Colonic mucosa (tissue), 4 donors: ENCODE measurements at regions not wholly inside any gene's neighbourhood (a gene's known extent, or its start where the extent isn't known, plus 50 kb on each side); places are given as distances from the start of the nearest gene placed in this dataset.

ENCODE experiments used
- DNase-seq: peaks from one replicate; pipeline ENCODE4 v3.0.0-alpha.2; 2020
- H3K27ac ChIP-seq: fragments of 200-600 bp; one replicate; pipeline ENCODE4 v1.8.0; 2021
- H3K27me3 ChIP-seq: fragments of 200-600 bp; one replicate; pipeline ENCODE4 v1.8.0; 2021
- H3K36me3 ChIP-seq: fragments of 200-600 bp; one replicate; pipeline ENCODE4 v1.8.0; 2021
- H3K4me1 ChIP-seq: fragments of 200-600 bp; one replicate; pipeline ENCODE4 v1.8.0; 2021; ENCODE audit warnings: mild to moderate bottlenecking
- H3K4me3 ChIP-seq: fragments of 200-600 bp; one replicate; pipeline ENCODE4 v1.8.0; 2021
- H3K9ac ChIP-seq, 2 donors: one replicate each; pipeline ENCODE4 v1.7.0; 2013; ENCODE audit warnings: control low read depth in 2 of 2, low read depth in 2 of 2, low read length in 2 of 2
- H3K9me3 ChIP-seq: fragments of 200-600 bp; one replicate; pipeline ENCODE4 v1.8.0; 2021
- CTCF ChIP-seq: fragments of 200-600 bp; IDR thresholded peaks from one replicate; pipeline ENCODE4 v1.8.0; 2022; ENCODE audit warnings: antibody characterized with exemption, mild to moderate bottlenecking
- intact Hi-C: fragments of 100-400 bp; cut with DNase I; formaldehyde crosslinking; loops from one replicate; pipeline ENCODE4 v1.14.1; 2022
- donor health status: healthy.
- donor health status: DM: no; HTN: no; CAD: no.
- donor health status: DM: no; HTN: no; CAD: no.

GRCh38 chr3:132161608-132162007, 126.8 kb upstream of the CPNE4 start:
- DNase-seq = no peak
- no peak overlapping the region for H3K27ac ChIP-seq
- no peak for TF ChIP-seq CTCF
- H3K4me3 ChIP-seq = no peak overlapping the region
- H3K27me3 ChIP-seq = no peaks in the 10 kb centered on the region
- H3K9ac ChIP-seq = no peak overlapping the region
- no peaks in the 10 kb centered on the region for H3K36me3 ChIP-seq
- H3K9me3 ChIP-seq = no peaks in the 10 kb centered on the region
- intact Hi-C loops = no loop called here
- H3K4me1 ChIP-seq = no peaks in the 10 kb centered on the region

- H3K4me1 ChIP-seq = no peaks in the 10 kb centered on the region
- H3K36me3 ChIP-seq = no peaks in the 10 kb centered on the region
- H3K27me3 ChIP-seq = no peaks in the 10 kb centered on the region
- H3K9ac ChIP-seq = no peak overlapping the region
- no peak overlapping the region for H3K4me3 ChIP-seq
- intact Hi-C loops = no loop called here
- no peaks in the 10 kb centered on the region for H3K9me3 ChIP-seq
- DNase-seq = no peak
- no peak overlapping the region for H3K27ac ChIP-seq
- TF ChIP-seq CTCF = no peak
Measured at GRCh38 chr3:132164469-132165092, 129.8 kb upstream of the CPNE4 start.

GRCh38 chr3:132167870-132168269, 133.1 kb upstream of the CPNE4 start:
- intact Hi-C loops = no loop called here
- no peaks in the 10 kb centered on the region for H3K4me1 ChIP-seq
- no peak overlapping the region for H3K4me3 ChIP-seq
- no peaks in the 10 kb centered on the region for H3K27me3 ChIP-seq
- H3K9me3 ChIP-seq = no peaks in the 10 kb centered on the region
- no peaks in the 10 kb centered on the region for H3K36me3 ChIP-seq
- no peak for DNase-seq
- no peak overlapping the region for H3K27ac ChIP-seq
- TF ChIP-seq CTCF = no peak
- H3K9ac ChIP-seq = no peak overlapping the region

GRCh38 chr3:132174500-132174899, 139.7 kb upstream of the CPNE4 start:
- intact Hi-C loops = no loop called here
- no peak for TF ChIP-seq CTCF
- no peaks in the 10 kb centered on the region for H3K9me3 ChIP-seq
- H3K4me3 ChIP-seq = no peak overlapping the region
- no peak overlapping the region for H3K9ac ChIP-seq
- no peaks in the 10 kb centered on the region for H3K4me1 ChIP-seq
- H3K36me3 ChIP-seq = no peaks in the 10 kb centered on the region
- no peak overlapping the region for H3K27ac ChIP-seq
- H3K27me3 ChIP-seq = no peaks in the 10 kb centered on the region
- DNase-seq = no peak

- H3K27ac ChIP-seq = no peak overlapping the region
- H3K36me3 ChIP-seq = no peaks in the 10 kb centered on the region
- TF ChIP-seq CTCF = peak; percentile 23
- H3K4me1 ChIP-seq = no peaks in the 10 kb centered on the region
- DNase-seq = no peak
- H3K9ac ChIP-seq = no peak overlapping the region
- H3K9me3 ChIP-seq = no peaks in the 10 kb centered on the region
- H3K4me3 ChIP-seq = no peak overlapping the region
- no peaks in the 10 kb centered on the region for H3K27me3 ChIP-seq
- intact Hi-C loops = no loop called here
Measured at GRCh38 chr3:132180337-132180791, 136.8 kb upstream of the ACP3 start.
